ENCODE measurements at regions not wholly inside any gene's neighbourhood (a gene's known extent, or its start where the extent isn't known, plus 50 kb on each side); places are given as distances from the start of the nearest gene placed in this dataset.

DNA sequence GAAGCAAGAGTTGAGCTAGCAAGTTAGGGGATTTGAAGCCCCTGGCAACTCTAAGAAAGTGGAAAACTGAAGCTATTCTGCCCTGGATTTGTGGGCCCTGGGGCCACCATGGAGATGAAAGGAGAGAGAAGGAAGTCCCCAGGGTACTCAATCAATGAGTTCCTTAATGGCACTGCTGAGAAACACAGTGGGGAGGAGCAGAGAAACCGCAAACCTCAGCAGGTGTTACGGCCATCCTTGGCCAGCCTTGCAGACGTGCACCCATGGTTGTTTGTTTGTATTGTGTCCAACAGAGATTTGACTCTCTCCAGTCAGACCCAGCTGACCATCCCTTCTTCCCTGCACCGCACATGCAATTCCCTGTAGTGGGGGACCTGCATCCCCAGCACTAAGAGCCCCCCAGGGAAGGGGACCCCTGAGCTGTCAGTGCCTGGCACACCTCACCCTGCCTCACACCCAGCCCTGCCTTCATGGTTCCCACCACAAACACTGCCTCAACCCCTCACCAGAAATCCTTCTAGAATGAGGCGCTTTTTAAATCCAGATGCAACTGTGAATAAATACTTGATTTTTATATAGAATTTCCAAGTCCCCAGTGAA, 255.3 kb downstream of the SH3BP4 start:
- Mint-ChIP-seq H3K9me3 (ENCODE audit: unreplicated experiment) (no peaks in the 10 kb centered on the region), H3K27ac (ENCODE audit: unreplicated experiment) (no peak overlapping the region), H3K27me3 (ENCODE audit: insufficient read depth, unreplicated experiment) (peaks cover 6% of the 10 kb centered on the region), H3K4me3 (ENCODE audit: unreplicated experiment) (no peak overlapping the region), H3K36me3 (ENCODE audit: insufficient read depth, unreplicated experiment) (no peaks in the 10 kb centered on the region), H3K4me1 (ENCODE audit: low read depth, unreplicated experiment) (no peaks in the 10 kb centered on the region)
- DNase-seq: no peak
- BruUV-seq (replicated peaks): no TSS peak
- TF ChIP-seq, protein P1, sequence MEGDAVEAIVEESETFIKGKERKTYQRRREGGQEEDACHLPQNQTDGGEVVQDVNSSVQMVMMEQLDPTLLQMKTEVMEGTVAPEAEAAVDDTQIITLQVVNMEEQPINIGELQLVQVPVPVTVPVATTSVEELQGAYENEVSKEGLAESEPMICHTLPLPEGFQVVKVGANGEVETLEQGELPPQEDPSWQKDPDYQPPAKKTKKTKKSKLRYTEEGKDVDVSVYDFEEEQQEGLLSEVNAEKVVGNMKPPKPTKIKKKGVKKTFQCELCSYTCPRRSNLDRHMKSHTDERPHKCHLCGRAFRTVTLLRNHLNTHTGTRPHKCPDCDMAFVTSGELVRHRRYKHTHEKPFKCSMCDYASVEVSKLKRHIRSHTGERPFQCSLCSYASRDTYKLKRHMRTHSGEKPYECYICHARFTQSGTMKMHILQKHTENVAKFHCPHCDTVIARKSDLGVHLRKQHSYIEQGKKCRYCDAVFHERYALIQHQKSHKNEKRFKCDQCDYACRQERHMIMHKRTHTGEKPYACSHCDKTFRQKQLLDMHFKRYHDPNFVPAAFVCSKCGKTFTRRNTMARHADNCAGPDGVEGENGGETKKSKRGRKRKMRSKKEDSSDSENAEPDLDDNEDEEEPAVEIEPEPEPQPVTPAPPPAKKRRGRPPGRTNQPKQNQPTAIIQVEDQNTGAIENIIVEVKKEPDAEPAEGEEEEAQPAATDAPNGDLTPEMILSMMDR (IDR thresholded peaks at IDR 0.05; ENCODE audit: insufficient read depth in 1 of 2, low read depth in 1 of 2, low read length in 1 of 2, severe bottlenecking in 1 of 2, unreplicated experiment in 1 of 2): no peak
- CTCF ChIA-PET: no interaction called here
- intact Hi-C loops (cut with micrococcal nuclease; ENCODE audit: unreplicated experiment): no loop called here
- Histone ChIP-seq H3K9me3 (no peaks in the 10 kb centered on the region), H3K4me3 (ENCODE audit: low read depth, low read length) (no peak overlapping the region), H3K27me3 (replicated peaks; ENCODE audit: control insufficient read depth, insufficient read depth, low read length) (no peaks in the 10 kb centered on the region; the same call in 1 of the 2 replicates), H3K36me3 (ENCODE audit: control insufficient read depth, insufficient read depth, low read length) (no peaks in the 10 kb centered on the region), H3K4me1 (no peaks in the 10 kb centered on the region)
- POLR2A ChIA-PET: no interaction called here

DNA sequence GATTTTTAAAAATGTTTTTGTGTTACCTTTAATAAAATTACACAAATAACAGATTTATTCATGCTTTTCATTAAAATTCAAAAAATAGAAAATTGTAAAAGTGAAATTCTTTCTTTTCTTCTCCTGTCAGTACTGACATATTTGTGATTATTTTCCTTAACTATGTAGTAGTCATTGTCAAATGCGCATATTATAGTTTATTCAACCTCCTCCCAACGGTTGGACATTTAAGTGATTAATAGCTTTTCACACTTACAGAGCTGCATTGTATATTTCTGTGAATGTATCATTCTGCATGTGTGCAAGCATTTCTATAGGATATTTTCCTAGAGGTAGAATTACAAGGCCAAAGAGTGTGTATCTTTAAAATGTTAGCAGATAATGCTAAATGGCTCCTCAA, 259.2 kb downstream of the SH3BP4 start:
- TF ChIP-seq, protein P1 (IDR thresholded peaks at IDR 0.05; ENCODE audit: insufficient read depth in 1 of 2, low read depth in 1 of 2, low read length in 1 of 2, severe bottlenecking in 1 of 2, unreplicated experiment in 1 of 2): no peak
- H3K9me3 Mint-ChIP-seq (ENCODE audit: unreplicated experiment): no peaks in the 10 kb centered on the region
- Histone ChIP-seq H3K9me3 (no peaks in the 10 kb centered on the region), H3K4me3 (ENCODE audit: low read depth, low read length) (no peak overlapping the region), H3K27me3 (replicated peaks; ENCODE audit: control insufficient read depth, insufficient read depth, low read length) (no peaks in the 10 kb centered on the region; the same call in 1 of the 2 replicates), H3K36me3 (ENCODE audit: control insufficient read depth, insufficient read depth, low read length) (no peaks in the 10 kb centered on the region), H3K4me1 (no peaks in the 10 kb centered on the region)
- H3K27ac Mint-ChIP-seq (ENCODE audit: unreplicated experiment): no peak overlapping the region
- no TSS peak for BruUV-seq (replicated peaks)
- no peaks in the 10 kb centered on the region for H3K4me1 Mint-ChIP-seq (ENCODE audit: low read depth, unreplicated experiment)
- POLR2A ChIA-PET: no interaction called here
- H3K4me3 Mint-ChIP-seq (ENCODE audit: unreplicated experiment): no peak overlapping the region
- no peak for DNase-seq
- CTCF ChIA-PET: no interaction called here
- peaks cover 11% of the 10 kb centered on the region for H3K27me3 Mint-ChIP-seq (ENCODE audit: insufficient read depth, unreplicated experiment)
- no peaks in the 10 kb centered on the region for H3K36me3 Mint-ChIP-seq (ENCODE audit: insufficient read depth, unreplicated experiment)
- intact Hi-C loops (cut with micrococcal nuclease; ENCODE audit: unreplicated experiment): no loop called here

DNA sequence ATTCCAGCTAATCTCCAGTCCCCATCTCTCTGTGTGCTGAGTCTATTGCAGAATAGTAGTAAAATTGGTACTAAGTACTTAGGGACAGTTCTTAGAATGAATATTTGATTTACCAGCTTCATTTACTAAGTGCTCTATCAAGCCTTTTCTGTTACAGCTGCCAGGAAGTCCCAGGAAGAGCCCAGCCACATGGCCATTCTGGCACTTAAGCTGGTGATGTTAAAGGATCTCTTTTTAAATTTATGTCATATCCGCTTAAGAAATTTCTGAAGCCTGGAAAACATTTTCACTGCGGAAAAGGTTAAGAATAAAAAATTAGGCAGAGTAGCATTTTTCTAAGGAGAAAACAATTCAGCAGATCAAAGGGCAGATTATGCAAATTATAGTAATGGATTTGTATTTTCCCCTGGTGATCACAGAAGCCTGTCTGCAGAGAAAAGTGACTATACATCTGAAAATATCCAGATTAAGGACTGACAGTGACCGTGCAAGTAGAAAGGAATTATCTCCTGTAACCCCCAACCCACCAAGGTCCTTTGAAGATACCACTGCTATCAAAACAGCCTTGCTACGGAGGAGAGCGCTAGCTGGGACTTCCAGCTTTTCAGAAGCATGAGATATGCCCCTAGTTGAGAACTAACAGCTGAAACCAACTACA, 260.8 kb downstream of the SH3BP4 start:
- DNase-seq: no peak
- ChIA-PET CTCF (no interaction called here), POLR2A (no interaction called here)
- BruUV-seq (replicated peaks): no TSS peak
- Mint-ChIP-seq H3K27me3 (ENCODE audit: insufficient read depth, unreplicated experiment) (peaks cover 13% of the 10 kb centered on the region), H3K27ac (ENCODE audit: unreplicated experiment) (no peak overlapping the region), H3K4me3 (ENCODE audit: unreplicated experiment) (no peak overlapping the region), H3K4me1 (ENCODE audit: low read depth, unreplicated experiment) (no peaks in the 10 kb centered on the region), H3K9me3 (ENCODE audit: unreplicated experiment) (no peaks in the 10 kb centered on the region), H3K36me3 (ENCODE audit: insufficient read depth, unreplicated experiment) (no peaks in the 10 kb centered on the region)
- Histone ChIP-seq H3K36me3 (ENCODE audit: control insufficient read depth, insufficient read depth, low read length) (no peaks in the 10 kb centered on the region), H3K4me3 (ENCODE audit: low read depth, low read length) (no peak overlapping the region), H3K27me3 (replicated peaks; ENCODE audit: control insufficient read depth, insufficient read depth, low read length) (no peaks in the 10 kb centered on the region), H3K4me1 (no peaks in the 10 kb centered on the region), H3K9me3 (no peaks in the 10 kb centered on the region)
- TF ChIP-seq, protein P1 (IDR thresholded peaks at IDR 0.05; ENCODE audit: insufficient read depth in 1 of 2, low read depth in 1 of 2, low read length in 1 of 2, severe bottlenecking in 1 of 2, unreplicated experiment in 1 of 2): no peak
- intact Hi-C loops (cut with micrococcal nuclease; ENCODE audit: unreplicated experiment): no loop called here
